GM18507 (cell line): ENCODE measurements at regions not wholly inside any gene's neighbourhood (a gene's known extent, or its start where the extent isn't known, plus 50 kb on each side); places are given as distances from the start of the nearest gene placed in this dataset.

Source experiments
- DNase-seq: peaks from one replicate; pipeline ENCODE4 v3.0.0; 2011; ENCODE audit warnings: low read depth; ENCODE audit not compliant: insufficient read length; ENCODE audit errors: extremely low spot score
- FAIRE-seq: peaks from 2 replicates; lab custom pipeline; 2011; peaks lifted over from hg19 to GRCh38; lab: Jason Lieb, UNC

GRCh38 chr13:72101768-72102400, 234.9 kb upstream of the DACH1 start:
- FAIRE-seq (no peak), DNase-seq (no peak)

- DNase-seq (no peak), FAIRE-seq (no peak)
Observed at GRCh38 chr13:72100339-72100738, 233.3 kb upstream of the DACH1 start.

GRCh38 chr13:72097568-72097967, 230.6 kb upstream of the DACH1 start:
- DNase-seq (no peak), FAIRE-seq (no peak)

GRCh38 chr13:72093262-72093661, 226.3 kb upstream of the DACH1 start:
- FAIRE-seq = no peak
- DNase-seq = no peak

- no peak for FAIRE-seq
- no peak for DNase-seq
Observed at GRCh38 chr13:72074663-72075062, 207.7 kb upstream of the DACH1 start.

- FAIRE-seq (no peak), DNase-seq (no peak)
Observed at GRCh38 chr13:72072261-72072660, 205.3 kb upstream of the DACH1 start.

- FAIRE-seq (no peak), DNase-seq (no peak)
Observed at GRCh38 chr13:72071713-72072112, 204.7 kb upstream of the DACH1 start.

- FAIRE-seq = no peak
- DNase-seq = no peak
Observed at GRCh38 chr13:72062566-72062965, 195.6 kb upstream of the DACH1 start.

- DNase-seq (no peak), FAIRE-seq (no peak)
Observed at GRCh38 chr13:72061613-72062012, 194.6 kb upstream of the DACH1 start.

GRCh38 chr13:72050251-72050650, 183.2 kb upstream of the DACH1 start:
- no peak for FAIRE-seq
- DNase-seq = no peak

GRCh38 chr13:72043366-72043765, 176.4 kb upstream of the DACH1 start:
- FAIRE-seq (no peak), DNase-seq (no peak)

- no peak for FAIRE-seq
Observed at GRCh38 chr13:72041165-72041564, 174.2 kb upstream of the DACH1 start.

GRCh38 chr13:72039126-72039525, 172.1 kb upstream of the DACH1 start:
- FAIRE-seq (no peak), DNase-seq (no peak)

More at GRCh38 chr13:72041165-72041564, 174.2 kb upstream of the DACH1 start:
- no peak for DNase-seq

- FAIRE-seq (no peak), DNase-seq (no peak)
Observed at GRCh38 chr13:72029981-72030380, 163.0 kb upstream of the DACH1 start.

GRCh38 chr13:72025836-72026235, 158.8 kb upstream of the DACH1 start:
- DNase-seq (no peak), FAIRE-seq (no peak)

GRCh38 chr13:72023895-72024294, 156.9 kb upstream of the DACH1 start:
- FAIRE-seq = no peak
- no peak for DNase-seq

GRCh38 chr13:72005455-72005854, 138.5 kb upstream of the DACH1 start:
- no peak for DNase-seq
- no peak for FAIRE-seq

GRCh38 chr13:72004784-72005374, 137.9 kb upstream of the DACH1 start:
- FAIRE-seq (no peak), DNase-seq (no peak)

- DNase-seq (no peak), FAIRE-seq (no peak)
Observed at GRCh38 chr13:72004246-72004645, 137.2 kb upstream of the DACH1 start.

GRCh38 chr13:71998223-71998622, 131.2 kb upstream of the DACH1 start:
- no peak for FAIRE-seq
- DNase-seq = no peak

GRCh38 chr13:71979616-71980015, 112.6 kb upstream of the DACH1 start:
- no peak for FAIRE-seq

GRCh38 chr13:71977028-71977427, 110.0 kb upstream of the DACH1 start:
- DNase-seq (no peak), FAIRE-seq (no peak)

More at GRCh38 chr13:71979616-71980015, 112.6 kb upstream of the DACH1 start:
- no peak for DNase-seq
